ENCODE measurements at regions not wholly inside any gene's neighbourhood (a gene's known extent, or its start where the extent isn't known, plus 50 kb on each side); places are given as distances from the start of the nearest gene placed in this dataset.

DNA sequence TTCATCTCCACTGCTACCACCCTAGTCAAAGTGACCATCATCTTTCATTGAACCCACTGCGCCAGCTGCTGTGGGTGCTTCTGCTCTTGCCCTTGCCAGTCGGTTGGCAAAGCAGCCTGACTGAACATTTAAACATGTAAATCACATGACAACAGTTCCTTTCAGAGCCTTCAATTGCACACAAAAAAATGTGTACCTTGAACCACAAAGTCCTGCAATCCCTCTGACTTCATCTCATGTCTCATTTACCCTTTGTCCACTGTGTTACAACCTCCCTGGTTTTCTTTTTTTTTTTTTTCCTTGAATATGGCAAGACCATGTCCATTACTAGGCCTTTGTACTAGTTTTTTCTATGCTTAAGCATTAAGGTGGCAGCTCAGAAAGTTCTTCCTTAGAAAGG is 183.5 kb downstream of the GBA3 start:
- no peak for DNase-seq
- no peak overlapping the region for H4K91ac ChIP-seq (ENCODE audit: insufficient read length, low read depth, low read length)
- H3K4ac ChIP-seq (ENCODE audit: low read depth, low read length), result no peak overlapping the region
- TF ChIP-seq, protein P1, sequence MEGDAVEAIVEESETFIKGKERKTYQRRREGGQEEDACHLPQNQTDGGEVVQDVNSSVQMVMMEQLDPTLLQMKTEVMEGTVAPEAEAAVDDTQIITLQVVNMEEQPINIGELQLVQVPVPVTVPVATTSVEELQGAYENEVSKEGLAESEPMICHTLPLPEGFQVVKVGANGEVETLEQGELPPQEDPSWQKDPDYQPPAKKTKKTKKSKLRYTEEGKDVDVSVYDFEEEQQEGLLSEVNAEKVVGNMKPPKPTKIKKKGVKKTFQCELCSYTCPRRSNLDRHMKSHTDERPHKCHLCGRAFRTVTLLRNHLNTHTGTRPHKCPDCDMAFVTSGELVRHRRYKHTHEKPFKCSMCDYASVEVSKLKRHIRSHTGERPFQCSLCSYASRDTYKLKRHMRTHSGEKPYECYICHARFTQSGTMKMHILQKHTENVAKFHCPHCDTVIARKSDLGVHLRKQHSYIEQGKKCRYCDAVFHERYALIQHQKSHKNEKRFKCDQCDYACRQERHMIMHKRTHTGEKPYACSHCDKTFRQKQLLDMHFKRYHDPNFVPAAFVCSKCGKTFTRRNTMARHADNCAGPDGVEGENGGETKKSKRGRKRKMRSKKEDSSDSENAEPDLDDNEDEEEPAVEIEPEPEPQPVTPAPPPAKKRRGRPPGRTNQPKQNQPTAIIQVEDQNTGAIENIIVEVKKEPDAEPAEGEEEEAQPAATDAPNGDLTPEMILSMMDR (conservative IDR thresholded peaks at IDR 0.05), result no peak
- H3K9me3 Mint-ChIP-seq, result no peaks in the 10 kb centered on the region
- H2AK5ac ChIP-seq (ENCODE audit: insufficient read length, low read length), result no peak overlapping the region
- no peaks in the 10 kb centered on the region for H3K4me1 ChIP-seq (ENCODE audit: insufficient read depth, low read length)
- H3K27ac Mint-ChIP-seq, result no peak overlapping the region
- no peak overlapping the region for H2BK15ac ChIP-seq (ENCODE audit: low read depth, low read length)
- H4K20me1 ChIP-seq (ENCODE audit: control insufficient read depth, insufficient read depth, insufficient read length), result no peaks in the 10 kb centered on the region
- H3T11ph ChIP-seq (ENCODE audit: low read length), result no peak overlapping the region
- no peak overlapping the region for H2BK5ac ChIP-seq (ENCODE audit: insufficient read length, low read length)
- H3K18ac ChIP-seq (ENCODE audit: insufficient read length, low read depth, low read length), result no peak overlapping the region
- no peaks in the 10 kb centered on the region for H3K79me2 ChIP-seq (ENCODE audit: insufficient read depth, low read length)
- H3K79me1 ChIP-seq (ENCODE audit: insufficient read depth, low read depth, low read length, poor library complexity, severe bottlenecking), result no peaks in the 10 kb centered on the region
- no peak overlapping the region for H3K56ac ChIP-seq (ENCODE audit: insufficient read length, low read depth, low read length)
- no peak overlapping the region for H3K14ac ChIP-seq (ENCODE audit: insufficient read depth, low read length)
- no peak overlapping the region for H3K23ac ChIP-seq (ENCODE audit: insufficient read length, low read depth, low read length)
- no peak overlapping the region for H3K9ac ChIP-seq (ENCODE audit: extremely low read depth, insufficient read length, low read length)
- no peaks in the 10 kb centered on the region for H3K27me3 Mint-ChIP-seq (ENCODE audit: low read depth)
- WGBS (ENCODE audit: extremely low coverage, insufficient read length, low lambda C conversion rate), result no CpG with 5 or more reads among the region's 2 CpGs
- H3K9me3 ChIP-seq (ENCODE audit: control insufficient read depth, low read depth, low read length), result no peaks in the 10 kb centered on the region
- H3K27me3 ChIP-seq (ENCODE audit: insufficient read depth, low read length), result no peaks in the 10 kb centered on the region
- H3K27ac ChIP-seq (ENCODE audit: insufficient read length, low read depth, low read length), result no peak overlapping the region
- H2BK20ac ChIP-seq (ENCODE audit: low read depth, low read length, poor library complexity, severe bottlenecking), result no peak overlapping the region
- no peak overlapping the region for H2BK12ac ChIP-seq (ENCODE audit: insufficient read length, low read depth, low read length)
- no peak overlapping the region for H2BK120ac ChIP-seq (ENCODE audit: low read depth, low read length, poor library complexity, severe bottlenecking)
- no peak overlapping the region for H3K4me2 ChIP-seq (ENCODE audit: insufficient read depth, insufficient read length, low read length)
- H3K36me3 Mint-ChIP-seq (ENCODE audit: insufficient read depth in 1 of 3, low read depth in 3 of 3), result no peaks in the 10 kb centered on the region
- no peaks in the 10 kb centered on the region for H3K23me2 ChIP-seq (ENCODE audit: insufficient read length, low read depth, low read length, poor library complexity, severe bottlenecking)
- no peak overlapping the region for H4K8ac ChIP-seq (replicated peaks; ENCODE audit: insufficient read length, low read depth, low read length)
- no peak overlapping the region for H3K4me3 Mint-ChIP-seq
- H2AFZ ChIP-seq (ENCODE audit: low read length), result no peak overlapping the region
- H3K4me1 Mint-ChIP-seq, result peaks cover 4% of the 10 kb centered on the region in 2 experiments; a peak in 3 of 4 replicates
- H4K5ac ChIP-seq (ENCODE audit: insufficient read length, low read depth, low read length), result no peak overlapping the region
